ENCODE measurements at regions not wholly inside any gene's neighbourhood (a gene's known extent, or its start where the extent isn't known, plus 50 kb on each side); places are given as distances from the start of the nearest gene placed in this dataset.

GRCh38 chr12:107503129-107503855, 182.3 kb upstream of the PWP1 start (continued):
- TF ChIP-seq DBP (CRISPR knock-in tag; IDR thresholded peaks at IDR 0.05; ENCODE audit: not compliant biosample characterization), result no peak
- no peak for TF ChIP-seq IKZF1 (IDR thresholded peaks at IDR 0.05)
- no peak for TF ChIP-seq ZNF720 (CRISPR knock-in tag; IDR thresholded peaks at IDR 0.05)
- TF ChIP-seq ZNF142 (CRISPR knock-in tag; IDR thresholded peaks at IDR 0.05), result no peak
- TF ChIP-seq MTF1 (CRISPR knock-in tag; IDR thresholded peaks at IDR 0.05), result no peak
- no peak for TF ChIP-seq ZC3H13 (CRISPR knock-in tag; IDR thresholded peaks at IDR 0.05)
- TF ChIP-seq ZNF574 (CRISPR knock-in tag; IDR thresholded peaks at IDR 0.05), result no peak
- no peak for TF ChIP-seq ZNF576 (CRISPR knock-in tag; IDR thresholded peaks at IDR 0.05)
- no peak for TF ChIP-seq GZF1 (CRISPR knock-in tag; IDR thresholded peaks at IDR 0.05)
- no peak for TF ChIP-seq ZNF747 (CRISPR knock-in tag; IDR thresholded peaks at IDR 0.05; ENCODE audit: borderline replicate concordance)
- no peak for TF ChIP-seq EHMT2 (IDR thresholded peaks at IDR 0.05; ENCODE audit: borderline replicate concordance, low read depth, low read length)
- TF ChIP-seq CTCF (CRISPR knock-in tag; IDR thresholded peaks at IDR 0.05), result no peak
- no peak for TF ChIP-seq DR1 (CRISPR knock-in tag; IDR thresholded peaks at IDR 0.05)
- TF ChIP-seq HIVEP1 (CRISPR knock-in tag; IDR thresholded peaks at IDR 0.05), result no peak
